HEK293T (cell line): ENCODE measurements at regions not wholly inside any gene's neighbourhood (a gene's known extent, or its start where the extent isn't known, plus 50 kb on each side); places are given as distances from the start of the nearest gene placed in this dataset.

Source experiments
- BHLHE40 ChIP-seq: fragments of 450-650 bp; IDR thresholded peaks from 2 replicates; pipeline ENCODE4 v1.6.1; 2016; ENCODE audit warnings: mild to moderate bottlenecking, moderate library complexity, borderline replicate concordance
- FOXA1 ChIP-seq: fragments of 450-650 bp; IDR thresholded peaks from 2 replicates; pipeline ENCODE4 v1.6.1; 2016; ENCODE audit warnings: mild to moderate bottlenecking
- FOXK2 ChIP-seq: fragments of 450-650 bp; IDR thresholded peaks from 2 replicates; pipeline ENCODE4 v1.6.1; 2016; ENCODE audit warnings: mild to moderate bottlenecking
- HDGF ChIP-seq: fragments of 450-650 bp; IDR thresholded peaks from 2 replicates; pipeline ENCODE4 v1.6.1; 2017; ENCODE audit warnings: antibody characterized with exemption, borderline replicate concordance
- LEF1 ChIP-seq: fragments of 450-650 bp; IDR thresholded peaks from 2 replicates; pipeline ENCODE4 v1.6.1; 2017; ENCODE audit warnings: mild to moderate bottlenecking, borderline replicate concordance
- SP1 ChIP-seq: fragments of 450-650 bp; IDR thresholded peaks from 2 replicates; pipeline ENCODE4 v1.6.1; 2017
- TARDBP ChIP-seq: fragments of 450-650 bp; IDR thresholded peaks from 2 replicates; pipeline ENCODE4 v1.6.1; 2016
- ZNF384 ChIP-seq: fragments of 450-650 bp; IDR thresholded peaks from 2 replicates; pipeline ENCODE4 v1.6.1; 2016

GRCh38 chr13:73187106-73187505 lies 128.3 kb downstream of the KLF5 start:
- TF ChIP-seq BHLHE40 (no peak), HDGF (no peak), ZNF384 (no peak), TARDBP (no peak), SP1 (no peak), FOXA1 (no peak), LEF1 (no peak), FOXK2 (no peak)
